ENCODE measurements at regions not wholly inside any gene's neighbourhood (a gene's known extent, or its start where the extent isn't known, plus 50 kb on each side); places are given as distances from the start of the nearest gene placed in this dataset.

DNA sequence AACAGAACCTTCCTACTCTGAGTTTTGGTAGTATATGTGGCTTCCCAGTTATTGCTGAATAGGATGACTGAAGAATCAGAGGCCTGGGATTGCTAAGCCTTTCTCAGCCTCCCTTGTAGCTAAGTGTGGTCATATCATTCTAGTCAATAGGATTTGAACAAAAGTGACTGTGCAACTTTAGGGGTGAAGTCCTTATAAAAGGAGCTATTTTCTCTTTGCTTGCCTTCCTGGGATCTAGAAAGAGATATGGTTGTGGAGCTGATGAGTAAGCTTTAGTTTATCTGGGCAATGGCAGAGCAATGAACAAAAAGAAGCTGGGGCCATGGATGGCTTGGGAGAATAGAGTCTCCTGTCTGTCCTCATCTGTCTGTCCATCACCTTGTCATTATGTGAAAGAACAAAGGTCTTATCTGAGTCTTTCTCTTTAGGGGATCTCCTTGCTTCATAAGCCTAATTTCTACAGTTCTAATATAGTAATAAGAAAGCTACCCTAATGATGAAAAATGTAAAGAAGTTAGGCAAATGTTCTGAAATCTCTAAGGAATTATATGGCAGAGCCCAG lies 91.5 kb downstream of the TENT5C start:
- Histone ChIP-seq H3K9me3 (no peaks in the 10 kb centered on the region), H3K27me3 (no peaks in the 10 kb centered on the region), H3K4me1 (peaks cover 0 to 52% (median 31%) of the 10 kb centered on the region in 4 donors), H3K4me3 (no peak overlapping the region), H3K27ac (peak overlapping the region; percentile 88 to 89), H3K36me3 (no peaks in the 10 kb centered on the region)
- TF ChIP-seq, protein P1, sequence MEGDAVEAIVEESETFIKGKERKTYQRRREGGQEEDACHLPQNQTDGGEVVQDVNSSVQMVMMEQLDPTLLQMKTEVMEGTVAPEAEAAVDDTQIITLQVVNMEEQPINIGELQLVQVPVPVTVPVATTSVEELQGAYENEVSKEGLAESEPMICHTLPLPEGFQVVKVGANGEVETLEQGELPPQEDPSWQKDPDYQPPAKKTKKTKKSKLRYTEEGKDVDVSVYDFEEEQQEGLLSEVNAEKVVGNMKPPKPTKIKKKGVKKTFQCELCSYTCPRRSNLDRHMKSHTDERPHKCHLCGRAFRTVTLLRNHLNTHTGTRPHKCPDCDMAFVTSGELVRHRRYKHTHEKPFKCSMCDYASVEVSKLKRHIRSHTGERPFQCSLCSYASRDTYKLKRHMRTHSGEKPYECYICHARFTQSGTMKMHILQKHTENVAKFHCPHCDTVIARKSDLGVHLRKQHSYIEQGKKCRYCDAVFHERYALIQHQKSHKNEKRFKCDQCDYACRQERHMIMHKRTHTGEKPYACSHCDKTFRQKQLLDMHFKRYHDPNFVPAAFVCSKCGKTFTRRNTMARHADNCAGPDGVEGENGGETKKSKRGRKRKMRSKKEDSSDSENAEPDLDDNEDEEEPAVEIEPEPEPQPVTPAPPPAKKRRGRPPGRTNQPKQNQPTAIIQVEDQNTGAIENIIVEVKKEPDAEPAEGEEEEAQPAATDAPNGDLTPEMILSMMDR (IDR thresholded peaks at IDR 0.05) = no peak
- no peak for DNase-seq
- intact Hi-C loops (cut with DNase I; ENCODE audit: low total_unique reads) = loop anchor here (5.0 kb wide), 1 partner anchor 90 kb away; the partner anchor contains the start of gene TENT5C

DNA sequence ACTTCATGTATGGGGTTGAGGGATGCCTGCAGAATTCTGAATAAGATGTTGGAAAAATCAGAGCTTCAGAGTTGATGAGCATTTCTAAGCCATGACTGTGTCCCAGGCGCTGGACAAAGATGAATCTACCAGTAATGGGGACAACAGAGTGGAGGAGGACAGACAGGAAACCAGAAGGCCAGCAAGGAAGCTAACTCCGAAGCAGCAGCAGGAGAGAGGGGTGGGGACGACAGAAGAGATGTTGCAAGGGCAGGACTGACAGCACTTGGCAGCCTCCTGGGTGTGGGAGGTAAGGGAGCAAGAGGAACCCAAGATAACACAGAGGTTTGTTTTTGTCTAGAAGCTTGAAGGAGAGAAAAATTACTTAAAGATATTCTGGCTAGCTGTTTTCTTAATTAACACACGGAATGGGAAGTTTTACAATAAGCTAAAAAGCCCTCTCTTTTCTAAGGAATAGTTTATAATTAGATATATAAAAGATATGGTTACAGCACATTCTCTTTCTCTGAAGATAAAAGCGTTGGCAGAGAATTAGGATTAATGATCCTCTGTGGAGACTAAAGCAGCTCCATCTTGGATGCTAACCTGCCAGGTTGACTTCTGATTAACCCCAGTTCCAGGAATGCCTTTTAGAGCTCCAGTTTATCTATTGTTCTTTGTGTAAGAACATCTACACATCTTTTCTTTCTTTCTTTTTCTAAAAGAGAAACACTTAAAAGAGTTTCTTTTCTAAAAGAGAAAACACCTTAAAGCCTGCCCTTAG lies 92.7 kb downstream of the TENT5C start:
- H3K9me3 ChIP-seq = no peaks in the 10 kb centered on the region
- TF ChIP-seq, protein P1 (IDR thresholded peaks at IDR 0.05) = no peak
- DNase-seq = no peak
- no peaks in the 10 kb centered on the region for H3K27me3 ChIP-seq
- no peak overlapping the region for H3K4me3 ChIP-seq
- H3K36me3 ChIP-seq = no peaks in the 10 kb centered on the region
- peak overlapping the region; percentile 88 to 89 for H3K27ac ChIP-seq
- intact Hi-C loops (cut with DNase I; ENCODE audit: low total_unique reads) = loop anchor here (5.0 kb wide), 1 partner anchor 91 kb away; the partner anchor contains the start of gene TENT5C
- H3K4me1 ChIP-seq = peaks cover 0 to 51% (median 30%) of the 10 kb centered on the region in 4 donors

DNA sequence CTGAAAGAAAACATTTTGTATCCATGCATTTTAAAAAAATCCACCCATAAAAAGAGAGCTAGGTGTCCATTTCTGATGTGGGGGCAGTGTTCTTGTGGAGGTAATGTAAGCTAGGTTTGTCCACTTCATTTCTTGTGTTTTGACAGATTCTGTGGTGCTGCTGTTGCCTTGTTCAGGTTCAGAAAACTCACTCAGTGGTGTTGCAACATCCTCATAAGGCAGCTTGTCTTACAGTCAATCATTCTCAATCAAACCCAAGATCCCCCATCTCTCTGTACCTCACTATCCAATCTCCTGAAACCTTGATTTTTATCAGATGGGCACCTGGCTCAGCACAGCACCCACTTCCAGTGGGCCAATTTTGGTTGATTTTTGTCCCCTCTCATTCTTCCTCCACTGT lies 94.1 kb downstream of the TENT5C start:
- no peak for DNase-seq
- Histone ChIP-seq H3K4me3 (no peak overlapping the region), H3K4me1 (peaks cover 0 to 37% (median 20%) of the 10 kb centered on the region in 4 donors), H3K36me3 (no peaks in the 10 kb centered on the region), H3K27ac (no peak overlapping the region), H3K9me3 (no peaks in the 10 kb centered on the region), H3K27me3 (no peaks in the 10 kb centered on the region)
- TF ChIP-seq, protein P1 (IDR thresholded peaks at IDR 0.05) = no peak
- intact Hi-C loops (cut with DNase I; ENCODE audit: low total_unique reads) = loop anchor here (5.0 kb wide), 1 partner anchor 93 kb away; the partner anchor contains the start of gene TENT5C

GRCh38 chr1:117702654-117703053 lies 96.8 kb downstream of the TENT5C start:
- intact Hi-C loops (cut with DNase I; ENCODE audit: low total_unique reads) = no loop called here
- TF ChIP-seq, protein P1 (IDR thresholded peaks at IDR 0.05) = no peak
- DNase-seq = no peak
- no peak overlapping the region for H3K27ac ChIP-seq
- no peaks in the 10 kb centered on the region for H3K27me3 ChIP-seq
- H3K36me3 ChIP-seq = no peaks in the 10 kb centered on the region
- H3K4me1 ChIP-seq = peaks cover 0 to 13% (median 2%) of the 10 kb centered on the region in 4 donors
- H3K4me3 ChIP-seq = no peak overlapping the region
- H3K9me3 ChIP-seq = no peaks in the 10 kb centered on the region

DNA sequence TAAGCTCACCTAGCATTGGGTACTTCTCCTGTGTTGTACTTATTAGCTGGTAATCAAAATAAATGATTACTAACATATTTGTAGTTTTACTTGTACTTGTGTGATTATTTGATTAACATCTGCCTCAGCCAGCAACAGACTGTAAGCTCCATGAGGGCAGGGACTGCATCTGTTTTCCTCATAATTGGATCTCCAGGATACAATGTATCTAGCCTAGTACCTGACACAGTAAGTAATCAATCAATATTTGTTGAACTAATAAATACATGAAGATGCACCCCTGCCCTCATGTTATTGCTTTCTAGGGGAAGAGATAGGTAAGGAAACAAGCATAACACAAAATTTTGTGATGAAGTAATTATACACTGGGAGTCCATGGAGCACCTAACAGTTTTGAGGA lies 101.5 kb downstream of the TENT5C start:
- intact Hi-C loops (cut with DNase I; ENCODE audit: low total_unique reads) = no loop called here
- Histone ChIP-seq H3K27ac (no peak overlapping the region), H3K4me1 (peaks cover 0 to 13% (median 3%) of the 10 kb centered on the region in 4 donors), H3K9me3 (no peaks in the 10 kb centered on the region), H3K4me3 (no peak overlapping the region), H3K36me3 (no peaks in the 10 kb centered on the region), H3K27me3 (no peaks in the 10 kb centered on the region)
- TF ChIP-seq, protein P1 (IDR thresholded peaks at IDR 0.05) = no peak
- no peak for DNase-seq

All from tibial artery (tissue), 4 donors.